Uterus (tissue), 3 donors: ENCODE measurements at regions not wholly inside any gene's neighbourhood (a gene's known extent, or its start where the extent isn't known, plus 50 kb on each side); places are given as distances from the start of the nearest gene placed in this dataset.

Experiments
- DNase-seq, 2 donors: peaks; one replicate each; pipeline ENCODE4 v3.0.0-alpha.2; 2019 to 2020
- H3K27ac ChIP-seq, 2 donors: fragments of 200-600 bp; sonication (generic); 1 replicate in 1 of 2; 2 replicates in 1 of 2; pipeline ENCODE4 v1.5.1; 2016 to 2018
- H3K27me3 ChIP-seq, 2 donors: fragments of 200-600 bp; sonication (generic); one replicate each; pipeline ENCODE4 v1.5.1; 2018 to 2019; ENCODE audit warnings: control low read depth in 1 of 2
- H3K36me3 ChIP-seq, 2 donors: fragments of 200-600 bp; sonication (generic); one replicate each; pipeline ENCODE4 v1.5.1; 2019; ENCODE audit warnings: control low read depth in 1 of 2
- H3K4me1 ChIP-seq, 2 donors: fragments of 200-600 bp; sonication (generic); one replicate each; pipeline ENCODE4 v1.5.1; 2018 to 2019; ENCODE audit warnings: control low read depth in 1 of 2
- H3K4me3 ChIP-seq, 2 donors: fragments of 200-600 bp; sonication (generic); 1 replicate in 1 of 2; 2 replicates in 1 of 2; pipeline ENCODE4 v1.5.1; 2018 to 2019; ENCODE audit warnings: mild to moderate bottlenecking in 1 of 2
- H3K9me3 ChIP-seq, 2 donors: fragments of 200-600 bp; sonication (generic); one replicate each; pipeline ENCODE4 v1.5.1; 2019; ENCODE audit warnings: control low read depth in 1 of 2
- POLR2A ChIP-seq, 2 donors: fragments of 450-650 bp; IDR thresholded peaks; one replicate each; pipeline ENCODE4 v1.6.1; 2016; ENCODE audit warnings: antibody characterized with exemption in 2 of 2, mild to moderate bottlenecking in 1 of 2, moderate library complexity in 1 of 2
- intact Hi-C: fragments of 100-400 bp; cut with DNase I; formaldehyde crosslinking; loops from one replicate; pipeline ENCODE4 v1.15.1; 2023; ENCODE audit warnings: low total_unique reads
- TF ChIP-seq, protein P1 (sequence below), 4 experiments: fragments of 200-600 bp in 2 of 4; fragments of 450-650 bp in 2 of 4; sonication (generic) in 2 of 4; IDR thresholded peaks; one replicate each; pipeline ENCODE4 v1.5.1; 2016 to 2019; ENCODE audit warnings: antibody characterized with exemption in 4 of 4, mild to moderate bottlenecking in 2 of 4, moderate library complexity in 1 of 4
- donor health status: DM: yes; HTN: yes; CAD: no.

GRCh38 chr14:85987292-85987691, 457.3 kb downstream of the FLRT2 start:
- no peak overlapping the region for H3K4me3 ChIP-seq
- DNase-seq, result no peak
- H3K4me1 ChIP-seq, result no peaks in the 10 kb centered on the region
- H3K27ac ChIP-seq, result no peak overlapping the region
- TF ChIP-seq, protein P1, sequence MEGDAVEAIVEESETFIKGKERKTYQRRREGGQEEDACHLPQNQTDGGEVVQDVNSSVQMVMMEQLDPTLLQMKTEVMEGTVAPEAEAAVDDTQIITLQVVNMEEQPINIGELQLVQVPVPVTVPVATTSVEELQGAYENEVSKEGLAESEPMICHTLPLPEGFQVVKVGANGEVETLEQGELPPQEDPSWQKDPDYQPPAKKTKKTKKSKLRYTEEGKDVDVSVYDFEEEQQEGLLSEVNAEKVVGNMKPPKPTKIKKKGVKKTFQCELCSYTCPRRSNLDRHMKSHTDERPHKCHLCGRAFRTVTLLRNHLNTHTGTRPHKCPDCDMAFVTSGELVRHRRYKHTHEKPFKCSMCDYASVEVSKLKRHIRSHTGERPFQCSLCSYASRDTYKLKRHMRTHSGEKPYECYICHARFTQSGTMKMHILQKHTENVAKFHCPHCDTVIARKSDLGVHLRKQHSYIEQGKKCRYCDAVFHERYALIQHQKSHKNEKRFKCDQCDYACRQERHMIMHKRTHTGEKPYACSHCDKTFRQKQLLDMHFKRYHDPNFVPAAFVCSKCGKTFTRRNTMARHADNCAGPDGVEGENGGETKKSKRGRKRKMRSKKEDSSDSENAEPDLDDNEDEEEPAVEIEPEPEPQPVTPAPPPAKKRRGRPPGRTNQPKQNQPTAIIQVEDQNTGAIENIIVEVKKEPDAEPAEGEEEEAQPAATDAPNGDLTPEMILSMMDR (IDR thresholded peaks at IDR 0.05), result no peak
- TF ChIP-seq POLR2A (IDR thresholded peaks at IDR 0.05), result no peak
- no peaks in the 10 kb centered on the region for H3K9me3 ChIP-seq
- no peaks in the 10 kb centered on the region for H3K36me3 ChIP-seq
- no peaks in the 10 kb centered on the region for H3K27me3 ChIP-seq
- intact Hi-C loops, result no loop called here

DNA sequence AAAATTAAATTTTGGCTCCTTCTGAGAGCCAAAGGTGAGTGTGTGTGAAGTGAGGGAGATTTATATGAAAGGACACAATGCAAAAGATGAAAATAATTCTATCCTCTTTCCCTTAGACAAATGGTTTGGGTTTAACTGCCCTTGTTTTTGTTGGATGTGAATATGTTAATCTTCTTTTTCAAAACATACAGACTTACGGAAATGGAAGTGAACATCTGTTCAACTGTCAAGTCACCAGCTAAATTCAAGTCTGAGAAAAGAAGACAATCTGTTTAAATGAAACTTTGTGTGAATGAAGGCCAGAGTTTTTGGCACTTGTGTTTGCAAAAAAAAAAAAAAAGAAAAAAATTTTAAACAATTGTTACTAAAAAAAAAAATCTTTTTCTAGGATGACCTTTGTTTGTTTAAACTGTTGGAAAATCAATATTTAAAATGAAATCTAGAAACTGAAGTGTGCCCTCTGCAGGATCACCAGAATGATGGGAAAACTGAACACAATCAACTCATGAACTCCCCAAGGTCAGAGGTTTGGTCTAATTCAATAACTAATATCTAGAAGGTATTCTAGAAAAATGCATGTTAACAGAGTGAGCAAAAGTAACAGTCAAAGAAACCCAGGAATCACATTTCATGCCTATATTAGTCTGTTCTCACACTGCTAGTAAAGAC, 448.8 kb downstream of the FLRT2 start:
- no peaks in the 10 kb centered on the region for H3K36me3 ChIP-seq
- intact Hi-C loops, result no loop called here
- no peaks in the 10 kb centered on the region for H3K27me3 ChIP-seq
- H3K4me3 ChIP-seq, result no peak overlapping the region
- no peaks in the 10 kb centered on the region for H3K4me1 ChIP-seq
- H3K9me3 ChIP-seq, result no peaks in the 10 kb centered on the region
- no peak for TF ChIP-seq POLR2A (IDR thresholded peaks at IDR 0.05)
- TF ChIP-seq, protein P1 (IDR thresholded peaks at IDR 0.05), result no peak
- H3K27ac ChIP-seq, result no peak overlapping the region
- no peak for DNase-seq

DNA sequence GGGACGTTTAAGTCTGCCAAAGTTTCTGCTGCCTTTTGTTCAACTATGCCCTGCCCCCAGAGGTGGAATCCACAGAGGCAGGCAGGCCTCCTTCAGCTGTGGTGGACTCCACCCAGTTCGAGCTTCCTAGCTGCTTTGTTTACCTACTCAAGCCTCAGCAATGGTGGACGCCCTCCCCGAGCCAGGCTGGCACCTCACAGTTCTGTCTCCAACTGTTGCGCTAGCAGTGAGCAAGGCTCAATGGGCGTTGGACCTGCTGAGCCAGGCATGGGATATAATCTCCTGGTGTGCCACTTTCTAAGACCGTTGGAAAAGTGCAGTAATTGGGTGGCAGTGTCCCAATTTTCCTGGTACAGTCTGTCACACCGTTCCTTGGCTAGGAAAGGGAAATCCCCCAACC, 444.7 kb downstream of the FLRT2 start:
- Histone ChIP-seq H3K4me3 (no peak overlapping the region), H3K36me3 (no peaks in the 10 kb centered on the region), H3K9me3 (peaks cover 0 to 3% of the 10 kb centered on the region in 2 donors), H3K27me3 (no peaks in the 10 kb centered on the region), H3K4me1 (no peaks in the 10 kb centered on the region), H3K27ac (no peak overlapping the region)
- intact Hi-C loops, result no loop called here
- TF ChIP-seq, protein P1 (IDR thresholded peaks at IDR 0.05), result no peak
- no peak for TF ChIP-seq POLR2A (IDR thresholded peaks at IDR 0.05)
- no peak for DNase-seq

GRCh38 chr14:85963486-85963885, 433.5 kb downstream of the FLRT2 start:
- no peak for TF ChIP-seq POLR2A (IDR thresholded peaks at IDR 0.05)
- TF ChIP-seq, protein P1 (IDR thresholded peaks at IDR 0.05), result no peak
- no peaks in the 10 kb centered on the region for H3K36me3 ChIP-seq
- intact Hi-C loops, result no loop called here
- H3K9me3 ChIP-seq, result no peaks in the 10 kb centered on the region
- H3K4me1 ChIP-seq, result no peaks in the 10 kb centered on the region
- no peaks in the 10 kb centered on the region for H3K27me3 ChIP-seq
- no peak for DNase-seq
- no peak overlapping the region for H3K4me3 ChIP-seq
- no peak overlapping the region for H3K27ac ChIP-seq

DNA sequence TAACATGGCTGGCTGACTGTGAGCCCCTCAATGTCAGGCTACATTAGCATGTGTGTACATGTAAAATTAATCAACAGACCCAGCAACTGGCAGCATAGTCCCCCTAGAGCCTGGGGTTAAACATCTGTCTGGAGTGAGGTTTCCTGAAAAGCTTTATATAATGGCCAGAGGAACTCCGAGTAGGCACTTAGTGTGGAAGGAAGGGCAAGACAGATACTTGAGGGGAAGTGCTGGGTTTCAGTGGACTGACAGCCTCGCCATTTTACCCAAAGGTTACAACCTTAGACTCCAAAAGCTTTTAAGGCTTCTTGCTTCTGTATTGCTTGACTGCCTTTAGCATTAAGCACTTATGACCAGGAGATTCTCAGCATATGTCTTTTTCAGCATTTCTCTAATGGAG, 430.8 kb downstream of the FLRT2 start:
- TF ChIP-seq POLR2A (IDR thresholded peaks at IDR 0.05), result no peak
- TF ChIP-seq, protein P1 (IDR thresholded peaks at IDR 0.05), result no peak
- DNase-seq, result no peak
- intact Hi-C loops, result no loop called here
- no peaks in the 10 kb centered on the region for H3K9me3 ChIP-seq
- no peak overlapping the region for H3K4me3 ChIP-seq
- no peaks in the 10 kb centered on the region for H3K4me1 ChIP-seq
- no peak overlapping the region for H3K27ac ChIP-seq
- H3K27me3 ChIP-seq, result no peaks in the 10 kb centered on the region
- H3K36me3 ChIP-seq, result no peaks in the 10 kb centered on the region
